ENCODE measurements at regions not wholly inside any gene's neighbourhood (a gene's known extent, or its start where the extent isn't known, plus 50 kb on each side); places are given as distances from the start of the nearest gene placed in this dataset.

GRCh38 chr2:217510771-217511291 is 492.0 kb downstream of the TNS1 start (continued):
- TF ChIP-seq HNF1B (CRISPR knock-in tag; IDR thresholded peaks at IDR 0.05) = no peak
- no peak for TF ChIP-seq TFE3 (CRISPR knock-in tag; IDR thresholded peaks at IDR 0.05)
- TF ChIP-seq ZNF672 (CRISPR knock-in tag; IDR thresholded peaks at IDR 0.05) = no peak
- TF ChIP-seq FIP1L1 (IDR thresholded peaks at IDR 0.05; ENCODE audit: borderline replicate concordance, insufficient read depth, low read depth, low read length) = no peak
- TF ChIP-seq ZBTB42 (CRISPR knock-in tag; IDR thresholded peaks at IDR 0.05) = no peak
- TF ChIP-seq SUZ12 (IDR thresholded peaks at IDR 0.05; ENCODE audit: low read depth, low read length) = no peak
- no peak for TF ChIP-seq NFE2L2 (IDR thresholded peaks at IDR 0.05; ENCODE audit: low read length)
- no peak for TF ChIP-seq TBP (CRISPR knock-in tag; IDR thresholded peaks at IDR 0.05)
- peak; percentile 37; the same call in 1 of the 2 replicates for TF ChIP-seq THAP11 (CRISPR knock-in tag; IDR thresholded peaks at IDR 0.05)
- TF ChIP-seq SP2 (CRISPR knock-in tag; IDR thresholded peaks at IDR 0.05) = no peak
- no peak for TF ChIP-seq RFXAP (CRISPR knock-in tag; IDR thresholded peaks at IDR 0.05; ENCODE audit: borderline replicate concordance)
- TF ChIP-seq HNRNPK (IDR thresholded peaks at IDR 0.05; ENCODE audit: low read depth, low read length, poor library complexity, severe bottlenecking) = no peak
- TF ChIP-seq JUN (CRISPR knock-in tag; IDR thresholded peaks at IDR 0.05) = no peak
- no peak for TF ChIP-seq KDM5A (IDR thresholded peaks at IDR 0.05; ENCODE audit: borderline replicate concordance, low read length)
- TF ChIP-seq, protein P1, sequence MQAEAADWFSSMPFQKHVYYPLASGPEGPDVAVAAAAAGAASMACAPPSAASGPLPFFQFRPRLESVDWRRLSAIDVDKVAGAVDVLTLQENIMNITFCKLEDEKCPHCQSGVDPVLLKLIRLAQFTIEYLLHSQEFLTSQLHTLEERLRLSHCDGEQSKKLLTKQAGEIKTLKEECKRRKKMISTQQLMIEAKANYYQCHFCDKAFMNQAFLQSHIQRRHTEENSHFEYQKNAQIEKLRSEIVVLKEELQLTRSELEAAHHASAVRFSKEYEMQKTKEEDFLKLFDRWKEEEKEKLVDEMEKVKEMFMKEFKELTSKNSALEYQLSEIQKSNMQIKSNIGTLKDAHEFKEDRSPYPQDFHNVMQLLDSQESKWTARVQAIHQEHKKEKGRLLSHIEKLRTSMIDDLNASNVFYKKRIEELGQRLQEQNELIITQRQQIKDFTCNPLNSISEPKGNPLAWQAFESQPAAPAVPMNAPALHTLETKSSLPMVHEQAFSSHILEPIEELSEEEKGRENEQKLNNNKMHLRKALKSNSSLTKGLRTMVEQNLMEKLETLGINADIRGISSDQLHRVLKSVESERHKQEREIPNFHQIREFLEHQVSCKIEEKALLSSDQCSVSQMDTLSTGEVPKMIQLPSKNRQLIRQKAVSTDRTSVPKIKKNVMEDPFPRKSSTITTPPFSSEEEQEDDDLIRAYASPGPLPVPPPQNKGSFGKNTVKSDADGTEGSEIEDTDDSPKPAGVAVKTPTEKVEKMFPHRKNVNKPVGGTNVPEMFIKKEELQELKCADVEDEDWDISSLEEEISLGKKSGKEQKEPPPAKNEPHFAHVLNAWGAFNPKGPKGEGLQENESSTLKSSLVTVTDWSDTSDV (CRISPR knock-in tag; IDR thresholded peaks at IDR 0.05) = no peak
- no peak for TF ChIP-seq SIX1 (CRISPR knock-in tag; IDR thresholded peaks at IDR 0.05; ENCODE audit: borderline replicate concordance)
- no peak for TF ChIP-seq ZZZ3 (CRISPR knock-in tag; IDR thresholded peaks at IDR 0.05; ENCODE audit: borderline replicate concordance)
- TF ChIP-seq, protein P2, sequence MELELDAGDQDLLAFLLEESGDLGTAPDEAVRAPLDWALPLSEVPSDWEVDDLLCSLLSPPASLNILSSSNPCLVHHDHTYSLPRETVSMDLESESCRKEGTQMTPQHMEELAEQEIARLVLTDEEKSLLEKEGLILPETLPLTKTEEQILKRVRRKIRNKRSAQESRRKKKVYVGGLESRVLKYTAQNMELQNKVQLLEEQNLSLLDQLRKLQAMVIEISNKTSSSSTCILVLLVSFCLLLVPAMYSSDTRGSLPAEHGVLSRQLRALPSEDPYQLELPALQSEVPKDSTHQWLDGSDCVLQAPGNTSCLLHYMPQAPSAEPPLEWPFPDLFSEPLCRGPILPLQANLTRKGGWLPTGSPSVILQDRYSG (CRISPR knock-in tag; IDR thresholded peaks at IDR 0.05) = 0 out of 2 replicates have a peak, but pooled peaks have one; percentile 39
- no peak for TF ChIP-seq ZNF510 (CRISPR knock-in tag; IDR thresholded peaks at IDR 0.05; ENCODE audit: low read depth)
- no peak for TF ChIP-seq BRD4 (CRISPR knock-in tag; IDR thresholded peaks at IDR 0.05)
- no peak for TF ChIP-seq ZNF230 (CRISPR knock-in tag; IDR thresholded peaks at IDR 0.05)
- TF ChIP-seq MIXL1 (CRISPR knock-in tag; IDR thresholded peaks at IDR 0.05) = 0 out of 2 replicates have a peak, but pooled peaks have one; percentile 21
- TF ChIP-seq, protein P3, sequence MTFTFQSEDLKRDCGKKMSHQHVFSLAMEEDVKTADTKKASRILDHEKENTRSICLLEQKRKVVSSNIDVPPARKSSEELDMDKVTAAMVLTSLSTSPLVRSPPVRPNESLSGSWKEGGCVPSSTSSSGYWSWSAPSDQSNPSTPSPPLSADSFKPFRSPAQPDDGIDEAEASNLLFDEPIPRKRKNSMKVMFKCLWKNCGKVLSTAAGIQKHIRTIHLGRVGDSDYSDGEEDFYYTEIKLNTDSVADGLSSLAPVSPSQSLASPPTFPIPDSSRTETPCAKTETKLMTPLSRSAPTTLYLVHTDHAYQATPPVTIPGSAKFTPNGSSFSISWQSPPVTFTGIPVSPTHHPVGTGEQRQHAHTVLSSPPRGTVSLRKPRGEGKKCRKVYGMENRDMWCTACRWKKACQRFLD (CRISPR knock-in tag; IDR thresholded peaks at IDR 0.05; ENCODE audit: borderline replicate concordance) = no peak
- TF ChIP-seq ZNF282 (IDR thresholded peaks at IDR 0.05; ENCODE audit: partially characterized antibody) = no peak
- no peak for TF ChIP-seq ETV6 (CRISPR knock-in tag; conservative IDR thresholded peaks at IDR 0.05)
